Effector memory CD4-positive, alpha-beta T cell (primary cell): ENCODE measurements at regions not wholly inside any gene's neighbourhood (a gene's known extent, or its start where the extent isn't known, plus 50 kb on each side); places are given as distances from the start of the nearest gene placed in this dataset.

ENCODE experiments used
- DNase-seq, 3 donors: peaks; one replicate each; pipeline ENCODE4 v3.0.0-alpha.2; 2020
- H3K27ac ChIP-seq: 2 replicates; pipeline ENCODE4 v1.7.0; 2013; ENCODE audit warnings: mild to moderate bottlenecking, low read length, moderate library complexity; ENCODE audit not compliant: insufficient read depth, poor library complexity, severe bottlenecking
- H3K27me3 ChIP-seq: replicated peaks from 2 replicates; pipeline ENCODE4 v1.7.0; 2013; ENCODE audit warnings: mild to moderate bottlenecking, low read length; ENCODE audit not compliant: insufficient read depth, control insufficient read depth, poor library complexity, severe bottlenecking
- H3K36me3 ChIP-seq: 2 replicates; pipeline ENCODE4 v1.7.0; 2013; ENCODE audit warnings: mild to moderate bottlenecking, low read length, moderate library complexity; ENCODE audit not compliant: control insufficient read depth, insufficient read depth
- H3K4me1 ChIP-seq: 2 replicates; pipeline ENCODE4 v1.7.0; 2013; ENCODE audit warnings: low read length, mild to moderate bottlenecking; ENCODE audit not compliant: control insufficient read depth, insufficient read depth, poor library complexity, severe bottlenecking
- H3K4me3 ChIP-seq: 2 replicates; pipeline ENCODE4 v1.7.0; 2013; ENCODE audit warnings: low read length, low read depth, mild to moderate bottlenecking; ENCODE audit not compliant: insufficient read depth, poor library complexity, severe bottlenecking
- H3K9me3 ChIP-seq: 2 replicates; pipeline ENCODE4 v1.7.0; 2013; ENCODE audit warnings: mild to moderate bottlenecking, low read length, moderate library complexity; ENCODE audit not compliant: control insufficient read depth

GRCh38 chr4:138611721-138612120 is 369.6 kb upstream of the SLC7A11 start:
- no peaks in the 10 kb centered on the region for H3K4me1 ChIP-seq
- no peak overlapping the region for H3K4me3 ChIP-seq
- no peak overlapping the region for H3K27ac ChIP-seq
- H3K36me3 ChIP-seq: no peaks in the 10 kb centered on the region
- H3K27me3 ChIP-seq: no peaks in the 10 kb centered on the region
- no peak for DNase-seq
- H3K9me3 ChIP-seq: no peaks in the 10 kb centered on the region

GRCh38 chr4:138611017-138611416 is 368.9 kb upstream of the SLC7A11 start:
- Histone ChIP-seq H3K4me3 (no peak overlapping the region), H3K9me3 (no peaks in the 10 kb centered on the region)
- no peak for DNase-seq

GRCh38 chr4:138609943-138610350 is 367.8 kb upstream of the SLC7A11 start:
- Histone ChIP-seq H3K9me3 (no peaks in the 10 kb centered on the region), H3K36me3 (no peaks in the 10 kb centered on the region), H3K27ac (no peak overlapping the region), H3K27me3 (no peaks in the 10 kb centered on the region), H3K4me3 (no peak overlapping the region), H3K4me1 (no peaks in the 10 kb centered on the region)
- DNase-seq: no peak

More at GRCh38 chr4:138611017-138611416, 368.9 kb upstream of the SLC7A11 start:
- Histone ChIP-seq H3K36me3 (no peaks in the 10 kb centered on the region), H3K4me1 (no peaks in the 10 kb centered on the region), H3K27ac (no peak overlapping the region), H3K27me3 (no peaks in the 10 kb centered on the region)

DNA sequence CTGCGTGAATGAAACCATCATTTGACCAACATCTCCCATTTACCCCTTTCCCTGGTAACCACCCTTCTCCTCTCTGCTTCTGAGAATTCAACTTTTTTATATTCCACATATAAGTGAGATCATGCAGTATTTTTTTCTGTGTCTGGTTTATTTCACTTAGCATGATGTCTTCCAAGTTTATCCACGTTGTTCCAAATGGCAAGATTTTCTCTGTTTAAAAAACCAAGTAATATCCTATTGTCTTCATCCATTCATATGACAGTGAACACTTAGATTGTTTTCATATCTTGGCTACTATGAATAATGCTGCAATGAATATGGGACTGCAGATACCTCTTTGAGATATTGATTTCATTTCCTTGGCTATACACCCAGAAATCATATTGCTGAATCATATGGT is 362.4 kb upstream of the SLC7A11 start:
- no peak overlapping the region for H3K27ac ChIP-seq
- no peaks in the 10 kb centered on the region for H3K36me3 ChIP-seq

GRCh38 chr4:138602664-138603063 is 360.5 kb upstream of the SLC7A11 start:
- H3K27me3 ChIP-seq: no peaks in the 10 kb centered on the region
- H3K27ac ChIP-seq: no peak overlapping the region
- no peak overlapping the region for H3K4me3 ChIP-seq
- no peak for DNase-seq
- H3K9me3 ChIP-seq: no peaks in the 10 kb centered on the region
- no peaks in the 10 kb centered on the region for H3K4me1 ChIP-seq
- no peaks in the 10 kb centered on the region for H3K36me3 ChIP-seq

More for the DNA sequence above, 362.4 kb upstream of the SLC7A11 start:
- Histone ChIP-seq H3K4me1 (no peaks in the 10 kb centered on the region), H3K27me3 (no peaks in the 10 kb centered on the region), H3K4me3 (no peak overlapping the region), H3K9me3 (no peaks in the 10 kb centered on the region)
- DNase-seq: no peak

DNA sequence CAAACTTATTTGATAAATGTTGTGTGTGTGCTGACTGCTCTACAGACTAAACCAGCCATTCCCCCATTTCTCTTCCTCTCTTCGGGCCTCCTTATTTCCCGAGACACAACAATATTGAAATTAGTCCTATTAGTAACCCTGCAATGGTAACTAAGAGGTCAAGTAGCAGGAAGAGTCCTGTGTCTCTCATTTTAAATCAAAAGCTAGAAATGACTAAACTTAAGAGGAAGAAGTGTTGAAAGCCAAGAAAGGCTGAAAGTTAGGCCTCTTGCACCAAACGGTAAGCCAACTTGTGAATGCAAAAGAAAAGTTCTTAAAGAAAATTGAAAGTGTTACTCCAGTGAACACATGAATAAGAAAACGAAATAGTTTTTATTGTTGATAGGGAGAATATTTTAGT is 357.8 kb upstream of the SLC7A11 start:
- H3K27ac ChIP-seq: no peak overlapping the region
- H3K9me3 ChIP-seq: no peaks in the 10 kb centered on the region
- H3K4me1 ChIP-seq: no peaks in the 10 kb centered on the region
- no peaks in the 10 kb centered on the region for H3K27me3 ChIP-seq
- no peaks in the 10 kb centered on the region for H3K36me3 ChIP-seq
- DNase-seq: no peak
- H3K4me3 ChIP-seq: no peak overlapping the region

DNA sequence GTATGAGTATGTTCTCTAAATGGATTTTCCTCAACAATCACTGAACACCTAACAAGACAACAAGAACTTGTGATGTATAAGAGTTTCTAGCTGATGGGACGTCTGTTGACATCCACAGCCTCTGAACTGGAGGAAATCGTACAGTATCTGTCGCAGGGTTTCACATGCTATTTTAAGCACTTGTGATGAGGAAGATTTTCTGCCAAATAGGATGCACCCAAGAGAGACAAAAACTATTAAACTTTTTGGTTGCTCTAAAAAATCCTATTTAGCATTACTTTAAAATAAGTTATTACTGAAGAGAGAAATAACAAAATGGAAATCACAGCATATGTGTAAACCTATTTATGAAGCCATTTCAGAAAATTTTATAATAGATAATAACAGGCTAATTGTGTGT is 356.1 kb upstream of the SLC7A11 start:
- H3K4me1 ChIP-seq: no peaks in the 10 kb centered on the region
- no peak overlapping the region for H3K4me3 ChIP-seq
- no peaks in the 10 kb centered on the region for H3K9me3 ChIP-seq
- no peak overlapping the region for H3K27ac ChIP-seq
- no peaks in the 10 kb centered on the region for H3K36me3 ChIP-seq
- no peaks in the 10 kb centered on the region for H3K27me3 ChIP-seq
- DNase-seq: no peak

- H3K9me3 ChIP-seq: no peaks in the 10 kb centered on the region
- no peak for DNase-seq
- H3K4me1 ChIP-seq: no peaks in the 10 kb centered on the region
- no peaks in the 10 kb centered on the region for H3K36me3 ChIP-seq
- no peak overlapping the region for H3K27ac ChIP-seq
- no peak overlapping the region for H3K4me3 ChIP-seq
- no peaks in the 10 kb centered on the region for H3K27me3 ChIP-seq
Measured at GRCh38 chr4:138596896-138597295, 354.7 kb upstream of the SLC7A11 start.

GRCh38 chr4:138595731-138596460 is 353.7 kb upstream of the SLC7A11 start:
- Histone ChIP-seq H3K9me3 (no peaks in the 10 kb centered on the region), H3K4me1 (no peaks in the 10 kb centered on the region), H3K27ac (no peak overlapping the region), H3K27me3 (no peaks in the 10 kb centered on the region), H3K4me3 (no peak overlapping the region), H3K36me3 (no peaks in the 10 kb centered on the region)
- DNase-seq: no peak

- no peak overlapping the region for H3K27ac ChIP-seq
- H3K36me3 ChIP-seq: no peaks in the 10 kb centered on the region
- DNase-seq: no peak
- no peaks in the 10 kb centered on the region for H3K9me3 ChIP-seq
- no peaks in the 10 kb centered on the region for H3K27me3 ChIP-seq
- H3K4me1 ChIP-seq: no peaks in the 10 kb centered on the region
- no peak overlapping the region for H3K4me3 ChIP-seq
Measured at GRCh38 chr4:138595171-138595570, 353.0 kb upstream of the SLC7A11 start.
